ENCODE measurements at regions not wholly inside any gene's neighbourhood (a gene's known extent, or its start where the extent isn't known, plus 50 kb on each side); places are given as distances from the start of the nearest gene placed in this dataset.

DNA sequence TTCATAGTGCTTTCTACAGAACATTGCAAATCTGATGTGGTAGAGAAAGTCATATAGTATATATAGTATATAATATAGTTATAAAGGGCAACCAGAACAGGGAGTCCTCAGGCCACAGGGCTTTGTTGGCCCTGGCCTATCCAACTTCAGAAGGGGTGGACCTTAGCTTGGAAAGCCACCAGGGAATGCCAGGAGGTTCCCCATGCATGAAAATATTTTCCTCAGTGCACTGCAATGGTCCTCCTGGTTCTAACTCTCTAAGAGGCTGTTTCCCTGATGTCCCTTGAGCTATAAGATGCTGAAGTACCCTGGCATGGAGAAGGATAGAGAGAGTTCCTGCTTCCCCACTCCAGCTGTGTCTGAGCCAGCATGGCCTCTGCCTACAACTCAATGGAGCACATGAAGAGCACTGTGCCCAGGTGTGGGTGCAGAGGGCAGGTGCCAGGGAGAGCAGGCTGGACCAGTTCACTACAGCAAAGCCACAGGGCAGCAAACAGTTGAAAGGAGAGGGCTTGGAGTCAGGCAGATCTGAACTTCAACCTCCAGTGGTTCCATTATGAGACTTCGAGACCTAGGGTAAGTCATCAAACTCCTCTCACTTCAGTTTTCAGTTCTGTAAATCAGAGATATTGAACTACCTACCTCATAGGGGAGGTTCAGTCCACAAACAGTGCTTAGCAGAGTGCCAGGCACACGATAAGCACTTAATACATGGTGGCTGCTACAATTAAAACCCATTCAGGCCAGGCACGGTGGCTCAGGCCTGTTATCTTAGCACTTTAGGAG, 183.1 kb downstream of the SALL1 start:
- Mint-ChIP-seq H3K4me1 (no peaks in the 10 kb centered on the region), H3K4me3 (no peak overlapping the region), H3K27me3 (no peaks in the 10 kb centered on the region), H3K27ac (no peak overlapping the region), H3K9me3 (peaks cover 7% of the 10 kb centered on the region), H3K36me3 (no peaks in the 10 kb centered on the region)
- ATAC-seq = peak; percentile 51

DNA sequence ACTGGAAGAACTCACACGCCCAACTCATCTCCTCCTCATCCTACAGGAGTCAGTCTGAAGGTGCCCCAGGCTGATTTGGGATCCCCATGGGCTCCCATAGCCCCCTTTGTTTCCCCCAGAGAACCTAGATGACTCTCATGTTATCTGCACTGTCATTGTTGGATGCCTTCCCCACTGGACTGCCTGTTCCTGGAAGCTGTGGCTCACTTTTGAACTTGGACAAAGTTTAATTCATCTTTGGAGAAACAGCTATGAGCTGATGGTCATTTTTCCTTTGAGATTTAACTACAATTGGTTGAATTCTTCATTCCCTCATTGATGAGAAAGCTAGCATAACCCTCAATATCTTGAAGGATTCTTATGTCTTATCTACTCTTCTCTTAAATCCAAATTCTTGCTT, 186.6 kb downstream of the SALL1 start:
- H3K9me3 Mint-ChIP-seq = no peaks in the 10 kb centered on the region
- H3K4me3 Mint-ChIP-seq = no peak overlapping the region
- no peak overlapping the region for H3K27ac Mint-ChIP-seq
- H3K4me1 Mint-ChIP-seq = no peaks in the 10 kb centered on the region
- ATAC-seq = no peak
- no peaks in the 10 kb centered on the region for H3K36me3 Mint-ChIP-seq
- H3K27me3 Mint-ChIP-seq = no peaks in the 10 kb centered on the region

- Mint-ChIP-seq H3K4me3 (no peak overlapping the region), H3K36me3 (no peaks in the 10 kb centered on the region), H3K27me3 (no peaks in the 10 kb centered on the region), H3K9me3 (no peaks in the 10 kb centered on the region), H3K4me1 (no peaks in the 10 kb centered on the region), H3K27ac (no peak overlapping the region)
- no peak for ATAC-seq
Observed at GRCh38 chr16:50961952-50962351, 189.1 kb downstream of the SALL1 start.

DNA sequence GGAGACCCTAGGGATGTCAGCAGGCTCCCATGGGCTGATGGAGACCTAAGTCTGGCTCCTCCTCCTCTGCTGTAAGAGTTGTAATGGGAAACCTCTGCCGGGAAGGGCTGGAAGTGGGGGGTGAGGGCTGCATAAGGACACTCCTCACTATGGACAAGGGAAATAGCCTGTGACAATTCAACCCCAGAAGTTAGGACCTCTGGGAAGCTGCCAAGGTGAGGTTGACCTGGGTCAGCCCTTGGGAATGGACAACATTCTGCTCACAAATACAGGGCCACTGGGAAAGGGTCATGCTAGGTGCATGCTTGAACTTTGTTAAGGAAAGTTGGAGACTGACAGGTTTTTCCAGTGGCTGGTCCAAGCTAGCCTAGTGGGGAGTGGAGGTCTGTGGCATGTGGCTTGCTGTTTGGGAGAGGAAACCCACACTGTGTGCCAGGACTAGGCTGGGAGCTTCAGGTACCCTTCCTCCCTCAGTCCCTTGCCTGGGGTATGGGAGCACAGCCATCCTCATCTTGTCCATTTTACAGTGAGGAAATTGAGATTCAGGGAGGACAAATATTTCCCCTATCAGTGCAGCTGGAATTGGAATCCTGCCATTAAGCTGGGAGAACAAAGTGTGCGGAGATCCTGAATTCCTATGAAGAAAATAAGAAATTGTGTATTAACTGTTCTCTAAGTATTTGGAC, 190.4 kb downstream of the SALL1 start:
- Mint-ChIP-seq H3K36me3 (no peaks in the 10 kb centered on the region), H3K27ac (no peak overlapping the region), H3K27me3 (no peaks in the 10 kb centered on the region), H3K4me1 (no peaks in the 10 kb centered on the region), H3K9me3 (no peaks in the 10 kb centered on the region), H3K4me3 (no peak overlapping the region)
- ATAC-seq = no peak

DNA sequence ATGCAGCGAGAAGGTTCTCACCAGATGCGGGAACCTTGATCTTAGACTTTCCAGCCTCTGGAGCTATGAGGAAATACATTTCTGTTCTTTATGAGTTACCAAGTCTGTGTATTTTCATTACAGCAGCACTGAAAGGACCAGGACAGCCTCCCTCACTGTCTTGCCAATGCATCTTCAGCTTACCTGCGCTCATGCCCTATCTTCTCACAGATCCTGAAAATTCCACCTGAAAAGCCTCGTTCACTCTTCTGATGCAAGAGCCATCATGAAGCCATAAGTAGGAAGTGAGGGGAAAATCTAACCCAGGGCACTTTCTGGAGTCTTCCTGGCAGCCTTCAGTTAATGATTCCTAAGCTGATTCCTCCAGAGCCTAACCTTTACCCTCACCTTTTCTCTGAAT, 194.0 kb downstream of the SALL1 start:
- no peaks in the 10 kb centered on the region for H3K9me3 Mint-ChIP-seq
- H3K4me1 Mint-ChIP-seq = no peaks in the 10 kb centered on the region
- no peak for ATAC-seq
- no peaks in the 10 kb centered on the region for H3K36me3 Mint-ChIP-seq
- H3K4me3 Mint-ChIP-seq = no peak overlapping the region
- H3K27ac Mint-ChIP-seq = no peak overlapping the region
- no peaks in the 10 kb centered on the region for H3K27me3 Mint-ChIP-seq

- no peak for ATAC-seq
- no peak overlapping the region for H3K4me3 Mint-ChIP-seq
- no peaks in the 10 kb centered on the region for H3K36me3 Mint-ChIP-seq
- no peaks in the 10 kb centered on the region for H3K4me1 Mint-ChIP-seq
- H3K27ac Mint-ChIP-seq = no peak overlapping the region
- no peaks in the 10 kb centered on the region for H3K27me3 Mint-ChIP-seq
- no peaks in the 10 kb centered on the region for H3K9me3 Mint-ChIP-seq
Observed at GRCh38 chr16:50956637-50957036, 194.4 kb downstream of the SALL1 start.

DNA sequence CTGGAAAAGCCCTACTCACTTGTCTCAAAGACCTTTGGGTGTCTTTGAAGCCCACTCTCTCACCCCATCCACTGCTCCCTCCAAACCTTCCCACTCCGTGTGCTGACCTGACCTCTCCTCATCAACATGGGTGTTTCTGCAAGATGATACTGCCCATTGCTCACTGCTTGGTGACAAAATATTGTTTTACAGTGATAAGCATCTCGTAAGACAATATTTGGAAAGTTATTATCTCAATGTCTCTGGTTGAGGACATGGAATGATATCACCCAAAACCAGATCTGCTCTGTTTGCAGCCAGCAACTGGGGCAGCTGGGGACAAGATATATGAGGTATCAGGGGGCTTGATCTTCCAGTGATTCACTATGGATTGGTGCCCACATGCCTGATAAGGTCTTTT, 195.8 kb downstream of the SALL1 start:
- no peaks in the 10 kb centered on the region for H3K36me3 Mint-ChIP-seq
- H3K9me3 Mint-ChIP-seq = no peaks in the 10 kb centered on the region
- no peak for ATAC-seq
- H3K27me3 Mint-ChIP-seq = no peaks in the 10 kb centered on the region
- no peak overlapping the region for H3K27ac Mint-ChIP-seq
- no peaks in the 10 kb centered on the region for H3K4me1 Mint-ChIP-seq
- no peak overlapping the region for H3K4me3 Mint-ChIP-seq

GRCh38 chr16:50954469-50954868, 196.6 kb downstream of the SALL1 start:
- Mint-ChIP-seq H3K27me3 (no peaks in the 10 kb centered on the region), H3K36me3 (no peaks in the 10 kb centered on the region), H3K4me3 (no peak overlapping the region), H3K4me1 (no peaks in the 10 kb centered on the region), H3K9me3 (no peaks in the 10 kb centered on the region), H3K27ac (no peak overlapping the region)
- no peak for ATAC-seq

- Mint-ChIP-seq H3K9me3 (peaks cover 2% of the 10 kb centered on the region), H3K27ac (no peak overlapping the region)
- no peak for ATAC-seq
Observed at GRCh38 chr16:50953290-50953689, 197.8 kb downstream of the SALL1 start.

DNA sequence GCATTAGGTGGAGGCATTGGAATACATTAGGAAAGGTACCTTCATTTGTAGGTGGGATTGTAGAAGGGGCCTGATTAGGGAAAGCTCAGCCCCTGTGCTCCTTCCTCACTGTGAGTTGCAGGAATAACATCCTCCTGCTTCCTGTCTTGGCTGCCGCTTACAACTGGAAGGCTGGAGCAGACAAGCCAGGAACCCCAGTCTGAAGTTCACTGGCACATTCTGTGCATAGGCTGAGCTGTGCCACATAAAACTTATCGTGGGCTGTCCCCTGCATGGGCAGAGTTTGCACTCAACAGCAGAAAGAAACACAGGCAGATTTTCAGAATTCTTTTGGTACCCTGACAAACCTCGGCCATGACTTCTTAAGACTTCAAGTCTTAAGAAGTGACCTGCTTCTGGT, 200.1 kb downstream of the SALL1 start:
- ATAC-seq = no peak
- Mint-ChIP-seq H3K4me1 (no peaks in the 10 kb centered on the region), H3K4me3 (no peak overlapping the region), H3K9me3 (peaks cover 2% of the 10 kb centered on the region), H3K27me3 (no peaks in the 10 kb centered on the region), H3K27ac (no peak overlapping the region), H3K36me3 (no peaks in the 10 kb centered on the region)

More at GRCh38 chr16:50953290-50953689, 197.8 kb downstream of the SALL1 start:
- Mint-ChIP-seq H3K4me3 (no peak overlapping the region), H3K27me3 (no peaks in the 10 kb centered on the region), H3K36me3 (no peaks in the 10 kb centered on the region), H3K4me1 (no peaks in the 10 kb centered on the region)

DNA sequence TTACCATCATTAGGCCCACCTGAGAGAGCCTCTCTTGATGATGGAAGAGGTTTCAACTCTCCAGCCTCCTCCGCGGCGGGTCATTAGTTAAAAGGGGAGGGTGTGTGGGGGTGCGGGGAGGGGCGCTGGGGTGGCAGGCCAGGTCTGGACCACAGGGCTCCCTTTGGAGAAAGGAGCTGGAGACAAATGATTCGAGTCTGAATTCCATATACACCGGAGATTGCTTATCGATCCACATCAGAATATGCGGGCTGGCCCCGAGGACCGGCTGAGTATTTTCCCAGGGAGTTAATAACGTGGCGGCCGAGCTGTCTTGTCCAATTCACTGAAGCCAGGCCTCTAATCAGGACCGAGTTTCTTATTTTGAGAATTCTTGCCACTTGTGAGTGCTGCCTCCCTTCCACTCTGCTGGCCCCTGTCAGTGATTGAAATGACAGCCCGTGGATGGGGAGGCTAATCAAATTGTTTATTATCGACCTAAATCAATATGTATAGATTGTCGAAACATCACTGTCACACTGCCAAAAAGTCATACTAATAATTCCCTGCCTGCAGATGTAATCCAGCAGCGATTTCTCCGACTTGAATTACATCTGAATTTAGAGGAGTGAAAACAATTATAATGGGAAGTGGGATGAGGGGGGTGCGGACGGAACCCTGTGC, 202.7 kb downstream of the SALL1 start:
- no peaks in the 10 kb centered on the region for H3K27me3 Mint-ChIP-seq
- no peaks in the 10 kb centered on the region for H3K36me3 Mint-ChIP-seq
- no peak for ATAC-seq
- H3K4me1 Mint-ChIP-seq = no peaks in the 10 kb centered on the region
- peaks cover 2% of the 10 kb centered on the region for H3K9me3 Mint-ChIP-seq
- no peak overlapping the region for H3K27ac Mint-ChIP-seq
- no peak overlapping the region for H3K4me3 Mint-ChIP-seq

DNA sequence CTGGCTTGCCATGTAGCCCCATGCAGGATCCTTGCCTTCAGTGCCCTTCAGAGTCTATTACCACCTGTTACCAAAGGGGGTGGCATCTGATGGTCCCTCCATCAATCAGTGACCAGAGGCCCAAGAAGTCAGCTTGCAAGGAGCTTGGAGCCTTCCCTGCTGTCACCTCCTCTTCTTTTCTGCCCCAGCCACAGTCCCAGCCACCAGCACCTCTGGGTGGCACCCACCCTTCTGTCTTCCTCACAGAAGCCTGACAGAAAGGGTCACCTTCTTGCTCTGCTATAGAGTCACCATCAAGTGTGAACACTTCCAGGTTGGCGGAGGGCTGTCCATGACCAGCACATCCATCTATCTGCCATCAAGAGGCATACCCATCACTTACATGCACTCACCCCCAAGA, 203.2 kb downstream of the SALL1 start:
- Mint-ChIP-seq H3K27me3 (no peaks in the 10 kb centered on the region), H3K4me1 (no peaks in the 10 kb centered on the region), H3K27ac (no peak overlapping the region), H3K4me3 (no peak overlapping the region), H3K36me3 (no peaks in the 10 kb centered on the region), H3K9me3 (peaks cover 2% of the 10 kb centered on the region)
- ATAC-seq = no peak

DNA sequence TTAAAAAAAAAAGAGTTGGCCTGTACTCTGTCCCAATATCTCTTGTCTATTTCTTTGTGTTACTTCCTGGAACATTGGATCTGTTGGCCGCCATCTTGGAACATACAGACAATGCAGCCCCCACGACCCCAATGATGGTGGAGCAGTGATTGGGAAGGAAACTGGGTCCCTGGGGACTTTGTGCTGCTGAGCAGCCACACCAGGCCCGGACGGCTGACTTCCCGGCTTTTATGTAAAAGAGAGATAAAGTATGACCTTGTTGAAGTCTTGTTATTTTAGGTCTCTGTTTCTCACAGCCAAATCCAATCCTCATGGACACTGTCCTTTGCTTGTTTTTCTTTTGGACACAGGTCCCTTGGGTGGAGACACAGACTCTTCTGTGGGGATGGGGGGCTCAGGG, 204.5 kb downstream of the SALL1 start:
- Mint-ChIP-seq H3K9me3 (peaks cover 2% of the 10 kb centered on the region), H3K36me3 (no peaks in the 10 kb centered on the region), H3K4me3 (no peak overlapping the region), H3K4me1 (no peaks in the 10 kb centered on the region), H3K27ac (no peak overlapping the region), H3K27me3 (no peaks in the 10 kb centered on the region)
- ATAC-seq = no peak

- no peaks in the 10 kb centered on the region for H3K27me3 Mint-ChIP-seq
- no peak overlapping the region for H3K27ac Mint-ChIP-seq
- H3K4me1 Mint-ChIP-seq = no peaks in the 10 kb centered on the region
- peaks cover 2% of the 10 kb centered on the region for H3K9me3 Mint-ChIP-seq
- no peaks in the 10 kb centered on the region for H3K36me3 Mint-ChIP-seq
- no peak overlapping the region for H3K4me3 Mint-ChIP-seq
- no peak for ATAC-seq
Observed at GRCh38 chr16:50946098-50946497, 204.2 kb downstream of the CYLD start.

DNA sequence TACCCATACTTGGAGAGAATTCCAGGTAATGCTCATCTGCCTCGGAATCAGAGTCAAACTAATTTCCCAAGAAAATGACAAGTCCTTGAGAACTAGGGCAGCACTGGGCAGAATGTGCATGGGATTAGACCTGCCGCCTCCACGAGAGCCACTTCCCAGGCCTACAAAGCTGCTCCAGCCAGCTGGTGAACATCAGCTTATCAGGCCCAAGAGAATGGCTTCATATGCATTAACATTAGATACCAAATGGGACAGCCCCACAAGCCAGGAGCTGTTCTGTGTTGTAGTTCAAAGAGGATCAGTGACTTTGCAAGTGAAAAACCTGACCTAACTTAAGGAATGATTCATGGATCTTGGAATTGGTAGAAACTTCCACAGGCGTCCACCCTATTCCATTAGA, 203.3 kb downstream of the CYLD start:
- H3K27ac Mint-ChIP-seq = no peak overlapping the region
- no peak overlapping the region for H3K4me3 Mint-ChIP-seq
- no peaks in the 10 kb centered on the region for H3K27me3 Mint-ChIP-seq
- H3K4me1 Mint-ChIP-seq = no peaks in the 10 kb centered on the region
- ATAC-seq = no peak
- H3K36me3 Mint-ChIP-seq = no peaks in the 10 kb centered on the region
- peaks cover 2% of the 10 kb centered on the region for H3K9me3 Mint-ChIP-seq

DNA sequence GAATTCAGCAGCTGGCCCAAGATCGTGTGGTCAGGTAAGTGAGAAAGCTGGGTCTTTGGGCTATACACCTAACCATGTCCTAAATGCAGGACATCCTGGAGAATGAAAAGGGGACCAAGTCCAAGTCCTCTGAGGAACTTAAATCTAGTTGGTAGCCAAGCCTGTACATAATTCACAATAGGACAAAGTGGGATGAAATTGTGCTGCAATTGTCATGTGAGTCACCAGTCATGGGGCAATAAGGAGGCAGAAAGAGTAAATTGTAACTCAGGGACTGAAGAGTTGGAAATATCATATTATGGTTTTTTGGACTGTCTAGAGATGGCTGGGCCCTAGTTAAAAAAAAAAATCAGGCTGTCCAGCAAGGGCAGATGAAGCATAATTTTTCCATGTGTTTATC, 202.6 kb downstream of the CYLD start:
- H3K27me3 Mint-ChIP-seq = no peaks in the 10 kb centered on the region
- no peaks in the 10 kb centered on the region for H3K36me3 Mint-ChIP-seq
- no peak overlapping the region for H3K4me3 Mint-ChIP-seq
- peaks cover 2% of the 10 kb centered on the region for H3K9me3 Mint-ChIP-seq
- H3K27ac Mint-ChIP-seq = no peak overlapping the region
- no peak for ATAC-seq
- no peaks in the 10 kb centered on the region for H3K4me1 Mint-ChIP-seq

Measured in stimulated activated memory B cell treated with anti-CD40 and anti-IgM and Interleukin-4, amounts not matched to agents 10 μg/mL and 1 μg/mL and 100 μg/mL, for 72 hours (primary cell).